Neural progenitor cell (in vitro differentiated cells): ENCODE measurements at regions not wholly inside any gene's neighbourhood (a gene's known extent, or its start where the extent isn't known, plus 50 kb on each side); places are given as distances from the start of the nearest gene placed in this dataset.

ENCODE experiments used
- DNase-seq: peaks from one replicate; pipeline ENCODE4 v3.0.0-alpha.2; 2016; ENCODE audit warnings: low spot score
- H2AFZ ChIP-seq: fragments of 200-600 bp; sonication (generic); replicated peaks from 2 replicates; pipeline ENCODE4 v1.6.1; 2016; ENCODE audit warnings: antibody characterized with exemption
- H3F3A ChIP-seq: fragments of 200-600 bp; sonication (generic); 2 replicates; pipeline ENCODE4 v1.6.1; 2016; ENCODE audit warnings: antibody characterized with exemption, low read depth
- H3K27ac ChIP-seq: fragments of 200-600 bp; sonication (generic); 2 replicates; pipeline ENCODE4 v1.5.1; 2016; ENCODE audit warnings: mild to moderate bottlenecking
- H3K27me3 ChIP-seq: fragments of 200-600 bp; sonication (generic); 2 replicates; pipeline ENCODE4 v1.6.1; 2016; ENCODE audit warnings: mild to moderate bottlenecking, moderate library complexity
- H3K36me3 ChIP-seq: fragments of 200-600 bp; sonication (generic); 2 replicates; pipeline ENCODE4 v1.5.1; 2016
- H3K4me1 ChIP-seq: fragments of 200-600 bp; sonication (generic); 2 replicates; pipeline ENCODE4 v1.6.1; 2016; ENCODE audit warnings: mixed run types
- H3K4me2 ChIP-seq: fragments of 200-600 bp; sonication (generic); 2 replicates; pipeline ENCODE4 v1.6.1; 2016
- H3K4me3 ChIP-seq: fragments of 200-600 bp; sonication (generic); 2 replicates; pipeline ENCODE4 v1.5.1; 2016
- H3K79me2 ChIP-seq: fragments of 200-600 bp; sonication (generic); 2 replicates; pipeline ENCODE4 v1.6.1; 2016; ENCODE audit warnings: low read depth
- H3K9ac ChIP-seq: fragments of 200-600 bp; sonication (generic); 2 replicates; pipeline ENCODE4 v1.6.1; 2016
- H3K9me3 ChIP-seq: fragments of 200-600 bp; sonication (generic); 2 replicates; pipeline ENCODE4 v1.5.1; 2016; ENCODE audit warnings: low read depth
- H4K20me1 ChIP-seq: fragments of 200-600 bp; sonication (generic); 2 replicates; pipeline ENCODE4 v1.6.1; 2016; ENCODE audit warnings: low read depth
- H3K27ac Mint-ChIP-seq: 3 replicates; pipeline ENCODE4 v1.8.0; 2021; ENCODE audit warnings: mixed read lengths
- H3K27me3 Mint-ChIP-seq: 2 replicates; pipeline ENCODE4 v1.8.0; 2022; ENCODE audit warnings: low read depth, mild to moderate bottlenecking, inconsistent platforms, moderate library complexity, mixed read lengths; ENCODE audit not compliant: insufficient read depth
- H3K36me3 Mint-ChIP-seq: 3 replicates; pipeline ENCODE4 v1.8.0; 2021; ENCODE audit warnings: mixed read lengths
- H3K4me1 Mint-ChIP-seq: 3 replicates; pipeline ENCODE4 v1.8.0; 2021; ENCODE audit warnings: mixed read lengths
- H3K4me3 Mint-ChIP-seq: 3 replicates; pipeline ENCODE4 v1.8.0; 2021; ENCODE audit warnings: mild to moderate bottlenecking, moderate library complexity, mixed read lengths
- H3K9me3 Mint-ChIP-seq: 3 replicates; pipeline ENCODE4 v1.8.0; 2020; ENCODE audit warnings: mixed read lengths
- EZH2 ChIP-seq: fragments of 200-600 bp; sonication (generic); IDR thresholded peaks from 2 replicates; pipeline ENCODE4 v1.6.1; 2017; ENCODE audit warnings: antibody characterized with exemption, mild to moderate bottlenecking, moderate library complexity
- EZH2phosphoT487 ChIP-seq: fragments of 200-600 bp; sonication (generic); IDR thresholded peaks from 2 replicates; pipeline ENCODE4 v1.6.1; 2017; ENCODE audit warnings: antibody characterized with exemption
- TF ChIP-seq, protein P1 (sequence below): fragments of 200-600 bp; sonication (generic); IDR thresholded peaks from 2 replicates; pipeline ENCODE4 v1.5.1; 2017; ENCODE audit warnings: antibody characterized with exemption, mild to moderate bottlenecking

DNA sequence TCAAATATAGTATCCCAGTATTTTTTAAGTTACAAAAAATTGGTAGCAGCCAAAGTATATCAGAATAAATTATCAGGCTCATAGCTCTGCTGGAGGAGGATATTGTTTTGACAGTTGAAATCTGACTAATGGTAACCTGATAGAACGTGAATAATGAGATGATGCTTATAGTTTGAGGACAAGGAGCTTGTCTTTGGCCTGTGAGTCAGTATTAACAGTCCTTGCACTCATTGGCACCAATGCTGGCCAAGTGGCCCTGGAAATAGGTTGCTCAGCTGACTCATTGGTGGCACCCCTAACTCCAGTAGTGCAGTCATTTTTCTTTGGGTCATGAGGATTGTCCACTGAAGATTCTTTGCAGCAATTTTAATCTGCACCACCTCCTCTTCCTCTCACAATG is 203.3 kb upstream of the JADE1 start:
- Histone ChIP-seq H2AFZ (no peak overlapping the region), H3K4me1 (no peaks in the 10 kb centered on the region), H3K9me3 (no peaks in the 10 kb centered on the region), H3K9ac (no peak overlapping the region), H3K4me2 (no peak overlapping the region), H3K4me3 (no peak overlapping the region), H4K20me1 (no peaks in the 10 kb centered on the region), H3K36me3 (no peaks in the 10 kb centered on the region), H3K27me3 (no peaks in the 10 kb centered on the region), H3F3A (no peaks in the 10 kb centered on the region), H3K27ac (no peak overlapping the region), H3K79me2 (no peaks in the 10 kb centered on the region)
- TF ChIP-seq, protein P1, sequence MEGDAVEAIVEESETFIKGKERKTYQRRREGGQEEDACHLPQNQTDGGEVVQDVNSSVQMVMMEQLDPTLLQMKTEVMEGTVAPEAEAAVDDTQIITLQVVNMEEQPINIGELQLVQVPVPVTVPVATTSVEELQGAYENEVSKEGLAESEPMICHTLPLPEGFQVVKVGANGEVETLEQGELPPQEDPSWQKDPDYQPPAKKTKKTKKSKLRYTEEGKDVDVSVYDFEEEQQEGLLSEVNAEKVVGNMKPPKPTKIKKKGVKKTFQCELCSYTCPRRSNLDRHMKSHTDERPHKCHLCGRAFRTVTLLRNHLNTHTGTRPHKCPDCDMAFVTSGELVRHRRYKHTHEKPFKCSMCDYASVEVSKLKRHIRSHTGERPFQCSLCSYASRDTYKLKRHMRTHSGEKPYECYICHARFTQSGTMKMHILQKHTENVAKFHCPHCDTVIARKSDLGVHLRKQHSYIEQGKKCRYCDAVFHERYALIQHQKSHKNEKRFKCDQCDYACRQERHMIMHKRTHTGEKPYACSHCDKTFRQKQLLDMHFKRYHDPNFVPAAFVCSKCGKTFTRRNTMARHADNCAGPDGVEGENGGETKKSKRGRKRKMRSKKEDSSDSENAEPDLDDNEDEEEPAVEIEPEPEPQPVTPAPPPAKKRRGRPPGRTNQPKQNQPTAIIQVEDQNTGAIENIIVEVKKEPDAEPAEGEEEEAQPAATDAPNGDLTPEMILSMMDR = no peak
- no peak for TF ChIP-seq EZH2phosphoT487
- TF ChIP-seq EZH2 = no peak
- no peak overlapping the region for H3K4me3 Mint-ChIP-seq
- no peaks in the 10 kb centered on the region for H3K9me3 Mint-ChIP-seq
- H3K4me1 Mint-ChIP-seq = peaks cover 11% of the 10 kb centered on the region
- H3K27me3 Mint-ChIP-seq = peaks cover 2% of the 10 kb centered on the region
- DNase-seq = no peak
- H3K27ac Mint-ChIP-seq = no peak overlapping the region
- no peaks in the 10 kb centered on the region for H3K36me3 Mint-ChIP-seq

- Histone ChIP-seq H3F3A (no peaks in the 10 kb centered on the region), H3K36me3 (no peaks in the 10 kb centered on the region), H4K20me1 (no peaks in the 10 kb centered on the region), H3K27me3 (no peaks in the 10 kb centered on the region), H3K9me3 (no peaks in the 10 kb centered on the region), H3K27ac (no peak overlapping the region), H3K4me2 (no peak overlapping the region), H3K4me3 (no peak overlapping the region), H3K79me2 (no peaks in the 10 kb centered on the region), H3K9ac (no peak overlapping the region), H2AFZ (no peak overlapping the region), H3K4me1 (peaks cover 5% of the 10 kb centered on the region)
- H3K9me3 Mint-ChIP-seq = no peaks in the 10 kb centered on the region
- DNase-seq = no peak
- peaks cover 20% of the 10 kb centered on the region for H3K4me1 Mint-ChIP-seq
- H3K4me3 Mint-ChIP-seq = no peak overlapping the region
- TF ChIP-seq, protein P1 = no peak
- TF ChIP-seq EZH2phosphoT487 (no peak), EZH2 (no peak)
- H3K36me3 Mint-ChIP-seq = no peaks in the 10 kb centered on the region
- peaks cover 2% of the 10 kb centered on the region for H3K27me3 Mint-ChIP-seq
- H3K27ac Mint-ChIP-seq = no peak overlapping the region
Measured at GRCh38 chr4:128604840-128605239, 204.7 kb upstream of the JADE1 start.

DNA sequence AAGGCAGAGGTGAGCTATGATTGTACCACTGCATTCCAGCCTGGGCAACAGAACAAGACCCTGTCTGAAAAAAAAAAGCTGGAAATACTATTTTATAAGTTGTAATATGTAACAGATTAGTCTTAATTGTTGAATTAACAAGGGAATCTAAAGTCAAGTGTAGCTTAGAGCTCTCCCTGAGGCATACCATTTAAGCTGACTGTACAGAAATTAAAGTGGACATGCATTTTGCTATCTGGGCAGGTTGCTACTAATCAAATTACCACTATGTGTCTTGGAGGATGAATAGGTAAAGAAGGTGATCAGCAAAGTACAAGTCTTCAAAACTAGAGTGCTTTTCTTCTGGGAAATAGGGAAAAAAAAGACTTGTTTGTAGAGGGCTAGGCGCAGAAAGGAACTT is 205.3 kb upstream of the JADE1 start:
- H4K20me1 ChIP-seq = no peaks in the 10 kb centered on the region
- no peaks in the 10 kb centered on the region for H3K79me2 ChIP-seq
- H3K9ac ChIP-seq = no peak overlapping the region
- H3K27ac Mint-ChIP-seq = no peak overlapping the region
- no peaks in the 10 kb centered on the region for H3F3A ChIP-seq
- H3K4me1 ChIP-seq = peaks cover 5% of the 10 kb centered on the region
- H2AFZ ChIP-seq = no peak overlapping the region
- no peaks in the 10 kb centered on the region for H3K27me3 ChIP-seq
- DNase-seq = no peak
- no peaks in the 10 kb centered on the region for H3K36me3 Mint-ChIP-seq
- H3K4me3 ChIP-seq = no peak overlapping the region
- H3K4me2 ChIP-seq = no peak overlapping the region
- peaks cover 20% of the 10 kb centered on the region for H3K4me1 Mint-ChIP-seq
- H3K9me3 ChIP-seq = no peaks in the 10 kb centered on the region
- peaks cover 2% of the 10 kb centered on the region for H3K27me3 Mint-ChIP-seq
- TF ChIP-seq EZH2 (no peak), EZH2phosphoT487 (no peak)
- TF ChIP-seq, protein P1 = no peak
- H3K36me3 ChIP-seq = no peaks in the 10 kb centered on the region
- H3K4me3 Mint-ChIP-seq = no peak overlapping the region
- no peaks in the 10 kb centered on the region for H3K9me3 Mint-ChIP-seq
- H3K27ac ChIP-seq = no peak overlapping the region
